K562 (cell line): ENCODE measurements at regions not wholly inside any gene's neighbourhood (a gene's known extent, or its start where the extent isn't known, plus 50 kb on each side); places are given as distances from the start of the nearest gene placed in this dataset.

Source experiments
- ATAC-seq: fragments of 200-7000 bp; cut with Tn5 transposase; 3 replicates; pipeline ENCODE4 v1.9.1; 2020; ENCODE audit warnings: moderate library complexity
- BruUV-seq: library from RNA; stranded (reverse); fragments of 400-500 nt; replicated peaks from 2 replicates; lab custom pipeline; 2021; lab: Mats Ljungman, UMichigan
- CTCF ChIA-PET: fragments of 300-600 bp; formaldehyde crosslinking; extraction: SDS; loops from one replicate; lab custom pipeline; 2021; ENCODE audit warnings: low intra/inter-chr PET ratio; lab: Yijun Ruan, JAX
- POLR2A ChIA-PET: fragments of 300-600, 350-650 bp; sonication (Branson Sonifier 250); formaldehyde crosslinking; extraction: SDS; loops from one replicate; lab custom pipeline; 2021; ENCODE audit warnings: antibody characterized with exemption, inconsistent platforms; lab: Yijun Ruan, JAX
- DNase-seq, 4 experiments: peaks; one replicate each; pipeline versions ENCODE4 v3.0.0 to v3.0.0-alpha.2; 2011 to 2018; ENCODE audit warnings: low spot score in 3 of 4, mixed read lengths in 3 of 4; ENCODE audit errors: extremely low read depth in 1 of 4
- FAIRE-seq: peaks from 2 replicates; lab custom pipeline; 2011; peaks lifted over from hg19 to GRCh38; lab: Jason Lieb, UNC
- H2AFZ ChIP-seq: 2 replicates; pipeline ENCODE4 v1.6.0; 2011; ENCODE audit warnings: low read depth, low read length, control low read depth, inconsistent platforms
- H3K27ac ChIP-seq: fragments of 200-600 bp; 3 replicates; pipeline ENCODE4 v1.8.0; 2011; ENCODE audit warnings: low read depth, mild to moderate bottlenecking, control low read depth, inconsistent platforms, low read length, moderate library complexity, mixed read lengths; ENCODE audit errors: extremely low read depth
- H3K27me3 ChIP-seq, 2 experiments: fragments of 300-600 bp in 1 of 2; 2 replicates in 1 of 2; 3 replicates in 1 of 2; pipeline versions ENCODE4 v1.6.0 to v1.8.0; 2011; ENCODE audit warnings: inconsistent platforms in 2 of 2, low read length in 2 of 2, mild to moderate bottlenecking in 1 of 2, mixed read lengths in 1 of 2, moderate library complexity in 1 of 2; ENCODE audit not compliant: control insufficient read depth in 2 of 2, insufficient read depth in 2 of 2
- H3K36me3 ChIP-seq: fragments of 300-600 bp; 3 replicates; pipeline ENCODE4 v1.8.0; 2011; ENCODE audit warnings: mild to moderate bottlenecking, low read length, inconsistent platforms; ENCODE audit not compliant: control insufficient read depth, insufficient read depth
- H3K4me1 ChIP-seq, 2 experiments: fragments of 200-600 bp in 1 of 2; replicated peaks in 1 of 2; 2 replicates in 1 of 2; 3 replicates in 1 of 2; pipeline versions ENCODE4 v1.5.1 to v1.8.0; 2011; ENCODE audit warnings: inconsistent platforms in 2 of 2, low read length in 2 of 2, mild to moderate bottlenecking in 1 of 2, mixed read lengths in 1 of 2, moderate library complexity in 1 of 2; ENCODE audit not compliant: control insufficient read depth in 2 of 2, insufficient read depth in 2 of 2
- H3K4me2 ChIP-seq: 2 replicates; pipeline ENCODE4 v1.6.1; 2011; ENCODE audit warnings: low read length, control low read depth, inconsistent platforms, mixed read lengths; ENCODE audit not compliant: insufficient read depth
- H3K4me3 ChIP-seq: fragments of 200-600 bp; sonication (generic), shearing (Covaris generic); 2 replicates; pipeline ENCODE4 v1.5.1; 2016; ENCODE audit warnings: control low read depth, inconsistent platforms
- H3K79me2 ChIP-seq: fragments of 200-600 bp; 3 replicates; pipeline ENCODE4 v1.8.0; 2011; ENCODE audit warnings: low read length, inconsistent platforms; ENCODE audit not compliant: control insufficient read depth, insufficient read depth
- H3K9ac ChIP-seq, 2 experiments: 2 replicates each; pipeline versions ENCODE4 v1.6.0 to v1.6.1; 2011; ENCODE audit warnings: low read depth in 2 of 2, low read length in 2 of 2, control low read depth in 1 of 2, inconsistent platforms in 1 of 2, mild to moderate bottlenecking in 1 of 2, mixed read lengths in 1 of 2; ENCODE audit not compliant: insufficient read depth in 1 of 2
- H3K9me1 ChIP-seq: one replicate; pipeline ENCODE4 v1.6.0; 2011; ENCODE audit warnings: inconsistent platforms, mild to moderate bottlenecking, low read length, moderate library complexity; ENCODE audit not compliant: control insufficient read depth, insufficient read depth
- H3K9me3 ChIP-seq: replicated peaks from 2 replicates; pipeline ENCODE4 v1.5.1; 2011; ENCODE audit warnings: low read depth, low read length, inconsistent platforms; ENCODE audit not compliant: control insufficient read depth, insufficient read depth
- H4K20me1 ChIP-seq: replicated peaks from 2 replicates; pipeline ENCODE4 v1.6.1; 2011; ENCODE audit warnings: low read length, inconsistent platforms, mixed read lengths; ENCODE audit not compliant: control insufficient read depth, insufficient read depth
- ARID4B ChIP-seq: sonication (generic); formaldehyde crosslinking; IDR thresholded peaks from 2 replicates; pipeline ENCODE4 v1.8.0; 2022; ENCODE audit warnings: mild to moderate bottlenecking, missing genetic modification reagents
- GATA2 ChIP-seq: sonication (generic); formaldehyde crosslinking; IDR thresholded peaks from 2 replicates; pipeline ENCODE4 v1.4.0; 2020; ENCODE audit warnings: mild to moderate bottlenecking, missing genetic modification reagents
- LEF1 ChIP-seq: fragments of 450-650 bp; IDR thresholded peaks from 2 replicates; pipeline ENCODE4 v1.6.1; 2016; ENCODE audit warnings: mild to moderate bottlenecking
- THAP7 ChIP-seq: fragments of 250-450 bp; sonication (Bioruptor Pico); IDR thresholded peaks from 2 replicates; pipeline ENCODE4 v1.5.0; 2021
- ZBTB1 ChIP-seq: sonication (generic); formaldehyde crosslinking; IDR thresholded peaks from 2 replicates; pipeline ENCODE4 v1.8.1; 2023; ENCODE audit warnings: missing genetic modification reagents, low read depth, mild to moderate bottlenecking, borderline replicate concordance
- ZKSCAN8 ChIP-seq: fragments of 200-800 bp; sonication (Bioruptor generic); IDR thresholded peaks from 2 replicates; pipeline ENCODE4 v1.6.1; 2016; ENCODE audit warnings: missing genetic modification characterization, missing compliant biosample characterization
- ZNF57 ChIP-seq: fragments of 450-650 bp; formaldehyde crosslinking; IDR thresholded peaks from 2 replicates; pipeline ENCODE4 v1.4.0; 2020; ENCODE audit warnings: mild to moderate bottlenecking, moderate library complexity
- WGBS: fragments of 100-300 bp; shearing (Covaris generic); methylation state at CpG from one replicate; pipeline ENCODE4 v1.1.6; 2016; ENCODE audit warnings: low coverage, mixed read lengths; ENCODE audit not compliant: insufficient coverage; ENCODE audit errors: missing lambda C conversion rate; 5-methylcytosine and 5-hydroxymethylcytosine counted together
- in situ Hi-C: fragments of 300-500 bp; cut with MboI; formaldehyde crosslinking; loops from 4 replicates; pipeline ENCODE4 v1.15.0; 2018; ENCODE audit warnings: inconsistent platforms, mixed read lengths
- intact Hi-C: fragments of 100-400 bp; cut with micrococcal nuclease; formaldehyde crosslinking; loops from 2 replicates; pipeline ENCODE4 v1.14.2; 2022
- TF ChIP-seq, protein P1 (sequence below): fragments of 250-450 bp; sonication (Bioruptor Pico); IDR thresholded peaks from 2 replicates; pipeline ENCODE4 v1.9.0; 2021; ENCODE audit warnings: mild to moderate bottlenecking, inconsistent platforms
- TF ChIP-seq, protein P2 (sequence below): fragments of 250-450 bp; sonication (Bioruptor Pico); IDR thresholded peaks from 2 replicates; pipeline ENCODE4 v1.8.0; 2022; ENCODE audit warnings: inconsistent platforms

GRCh38 chr7:155920068-155920461, 107.8 kb upstream of the SHH start (continued):
- TF ChIP-seq LEF1 (no peak), ZNF57 (CRISPR knock-in tag) (no peak), GATA2 (CRISPR knock-in tag) (no peak)

- ChIA-PET POLR2A (no interaction called here), CTCF (no interaction called here)
- Histone ChIP-seq H3K79me2 (no peaks in the 10 kb centered on the region), H3K27ac (no peak overlapping the region), H2AFZ (no peak overlapping the region), H3K9ac (no peak overlapping the region), H4K20me1 (0 out of 2 replicates have a peak, but pooled peaks cover 8% of the 10 kb centered on the region), H3K36me3 (no peaks in the 10 kb centered on the region), H3K4me2 (no peak overlapping the region), H3K4me1 (peaks cover 0 to 8% of the 10 kb centered on the region in 2 experiments; a peak in 2 of 5 replicates), H3K9me1 (no peaks in the 10 kb centered on the region), H3K27me3 (peaks cover 27 to 79% of the 10 kb centered on the region in 2 experiments), H3K9me3 (no peaks in the 10 kb centered on the region), H3K4me3 (no peak overlapping the region)
- peak; percentile 29; the same call in 2 of the 3 replicates for ATAC-seq
- WGBS = 0% methylated on average over 13 of the region's 13 CpGs
- no peak for DNase-seq
- in situ Hi-C loops = no loop called here
- BruUV-seq = no TSS peak
- intact Hi-C loops = no loop called here
- no peak for FAIRE-seq
- TF ChIP-seq, protein P1, sequence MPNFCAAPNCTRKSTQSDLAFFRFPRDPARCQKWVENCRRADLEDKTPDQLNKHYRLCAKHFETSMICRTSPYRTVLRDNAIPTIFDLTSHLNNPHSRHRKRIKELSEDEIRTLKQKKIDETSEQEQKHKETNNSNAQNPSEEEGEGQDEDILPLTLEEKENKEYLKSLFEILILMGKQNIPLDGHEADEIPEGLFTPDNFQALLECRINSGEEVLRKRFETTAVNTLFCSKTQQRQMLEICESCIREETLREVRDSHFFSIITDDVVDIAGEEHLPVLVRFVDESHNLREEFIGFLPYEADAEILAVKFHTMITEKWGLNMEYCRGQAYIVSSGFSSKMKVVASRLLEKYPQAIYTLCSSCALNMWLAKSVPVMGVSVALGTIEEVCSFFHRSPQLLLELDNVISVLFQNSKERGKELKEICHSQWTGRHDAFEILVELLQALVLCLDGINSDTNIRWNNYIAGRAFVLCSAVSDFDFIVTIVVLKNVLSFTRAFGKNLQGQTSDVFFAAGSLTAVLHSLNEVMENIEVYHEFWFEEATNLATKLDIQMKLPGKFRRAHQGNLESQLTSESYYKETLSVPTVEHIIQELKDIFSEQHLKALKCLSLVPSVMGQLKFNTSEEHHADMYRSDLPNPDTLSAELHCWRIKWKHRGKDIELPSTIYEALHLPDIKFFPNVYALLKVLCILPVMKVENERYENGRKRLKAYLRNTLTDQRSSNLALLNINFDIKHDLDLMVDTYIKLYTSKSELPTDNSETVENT (CRISPR knock-in tag) = no peak
- TF ChIP-seq, protein P2, sequence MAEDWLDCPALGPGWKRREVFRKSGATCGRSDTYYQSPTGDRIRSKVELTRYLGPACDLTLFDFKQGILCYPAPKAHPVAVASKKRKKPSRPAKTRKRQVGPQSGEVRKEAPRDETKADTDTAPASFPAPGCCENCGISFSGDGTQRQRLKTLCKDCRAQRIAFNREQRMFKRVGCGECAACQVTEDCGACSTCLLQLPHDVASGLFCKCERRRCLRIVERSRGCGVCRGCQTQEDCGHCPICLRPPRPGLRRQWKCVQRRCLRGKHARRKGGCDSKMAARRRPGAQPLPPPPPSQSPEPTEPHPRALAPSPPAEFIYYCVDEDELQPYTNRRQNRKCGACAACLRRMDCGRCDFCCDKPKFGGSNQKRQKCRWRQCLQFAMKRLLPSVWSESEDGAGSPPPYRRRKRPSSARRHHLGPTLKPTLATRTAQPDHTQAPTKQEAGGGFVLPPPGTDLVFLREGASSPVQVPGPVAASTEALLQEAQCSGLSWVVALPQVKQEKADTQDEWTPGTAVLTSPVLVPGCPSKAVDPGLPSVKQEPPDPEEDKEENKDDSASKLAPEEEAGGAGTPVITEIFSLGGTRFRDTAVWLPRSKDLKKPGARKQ (CRISPR knock-in tag) = no peak
- TF ChIP-seq ZKSCAN8 (CRISPR knock-in tag) (no peak), ARID4B (CRISPR knock-in tag) (no peak), THAP7 (CRISPR knock-in tag) (no peak), ZBTB1 (CRISPR knock-in tag) (no peak)
These were observed 107.3 kb upstream of the SHH start for GRCh38 chr7:155919391-155920067.
